ENCODE measurements at regions not wholly inside any gene's neighbourhood (a gene's known extent, or its start where the extent isn't known, plus 50 kb on each side); places are given as distances from the start of the nearest gene placed in this dataset.

GRCh38 chr11:120001178-120002090 is 136.5 kb downstream of the TRIM29 start:
- TF ChIP-seq CTCF (IDR thresholded peaks at IDR 0.05) (no peak), POLR2A (IDR thresholded peaks at IDR 0.05) (no peak)

Measured in Peyer's patch (tissue), 4 donors.